SU-DHL-6 (cell line): ENCODE measurements at regions not wholly inside any gene's neighbourhood (a gene's known extent, or its start where the extent isn't known, plus 50 kb on each side); places are given as distances from the start of the nearest gene placed in this dataset.

Experiments used
- EZH2phosphoT487 ChIP-seq: fragments of 200-600 bp; sonication (generic), shearing (Covaris generic); conservative IDR thresholded peaks from 2 replicates; pipeline ENCODE4 v1.6.1; 2018; ENCODE audit warnings: mild to moderate bottlenecking, antibody characterized with exemption, low read length, moderate library complexity, mixed read lengths
- TF ChIP-seq, protein P1 (sequence below): fragments of 200-600 bp; sonication (generic); IDR thresholded peaks from one replicate; pipeline ENCODE4 v1.5.1; 2017; ENCODE audit warnings: antibody characterized with exemption, mild to moderate bottlenecking, low read length, moderate library complexity; ENCODE audit not compliant: insufficient read depth, poor library complexity, severe bottlenecking

DNA sequence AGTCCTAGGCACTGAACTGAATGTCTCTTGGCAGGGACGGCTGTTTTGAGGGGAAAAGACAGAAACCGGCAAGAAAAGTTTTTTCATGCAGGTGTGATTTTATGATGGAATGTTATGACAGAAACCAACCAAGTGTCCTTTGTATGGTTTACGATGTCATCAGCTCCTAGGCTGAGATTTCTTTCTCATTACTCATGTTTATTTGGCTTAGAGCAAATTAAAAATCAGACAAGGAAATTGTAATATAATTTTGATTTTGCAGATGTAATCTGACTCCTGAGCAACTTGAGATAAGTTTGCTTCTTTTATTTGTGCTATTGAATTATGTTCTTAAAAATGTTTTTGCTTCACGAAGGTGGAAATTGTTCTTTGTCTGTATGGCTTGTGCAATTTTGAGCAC is 58.8 kb upstream of the MAP3K7 start:
- TF ChIP-seq, protein P1, sequence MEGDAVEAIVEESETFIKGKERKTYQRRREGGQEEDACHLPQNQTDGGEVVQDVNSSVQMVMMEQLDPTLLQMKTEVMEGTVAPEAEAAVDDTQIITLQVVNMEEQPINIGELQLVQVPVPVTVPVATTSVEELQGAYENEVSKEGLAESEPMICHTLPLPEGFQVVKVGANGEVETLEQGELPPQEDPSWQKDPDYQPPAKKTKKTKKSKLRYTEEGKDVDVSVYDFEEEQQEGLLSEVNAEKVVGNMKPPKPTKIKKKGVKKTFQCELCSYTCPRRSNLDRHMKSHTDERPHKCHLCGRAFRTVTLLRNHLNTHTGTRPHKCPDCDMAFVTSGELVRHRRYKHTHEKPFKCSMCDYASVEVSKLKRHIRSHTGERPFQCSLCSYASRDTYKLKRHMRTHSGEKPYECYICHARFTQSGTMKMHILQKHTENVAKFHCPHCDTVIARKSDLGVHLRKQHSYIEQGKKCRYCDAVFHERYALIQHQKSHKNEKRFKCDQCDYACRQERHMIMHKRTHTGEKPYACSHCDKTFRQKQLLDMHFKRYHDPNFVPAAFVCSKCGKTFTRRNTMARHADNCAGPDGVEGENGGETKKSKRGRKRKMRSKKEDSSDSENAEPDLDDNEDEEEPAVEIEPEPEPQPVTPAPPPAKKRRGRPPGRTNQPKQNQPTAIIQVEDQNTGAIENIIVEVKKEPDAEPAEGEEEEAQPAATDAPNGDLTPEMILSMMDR: no peak
- TF ChIP-seq EZH2phosphoT487: no peak
